GM12874 (cell line): ENCODE measurements at regions not wholly inside any gene's neighbourhood (a gene's known extent, or its start where the extent isn't known, plus 50 kb on each side); places are given as distances from the start of the nearest gene placed in this dataset.

Experiments used
- CTCF ChIP-seq: IDR thresholded peaks from 2 replicates; pipeline ENCODE4 v1.5.1; 2011; ENCODE audit warnings: low read depth, mild to moderate bottlenecking, control low read depth, low read length, moderate library complexity; ENCODE audit not compliant: insufficient read depth

- no peak for TF ChIP-seq CTCF
Observed at GRCh38 chr3:494190-494589, 297.6 kb downstream of the CHL1 start.

GRCh38 chr3:498487-498886, 301.9 kb downstream of the CHL1 start:
- TF ChIP-seq CTCF, result no peak

DNA sequence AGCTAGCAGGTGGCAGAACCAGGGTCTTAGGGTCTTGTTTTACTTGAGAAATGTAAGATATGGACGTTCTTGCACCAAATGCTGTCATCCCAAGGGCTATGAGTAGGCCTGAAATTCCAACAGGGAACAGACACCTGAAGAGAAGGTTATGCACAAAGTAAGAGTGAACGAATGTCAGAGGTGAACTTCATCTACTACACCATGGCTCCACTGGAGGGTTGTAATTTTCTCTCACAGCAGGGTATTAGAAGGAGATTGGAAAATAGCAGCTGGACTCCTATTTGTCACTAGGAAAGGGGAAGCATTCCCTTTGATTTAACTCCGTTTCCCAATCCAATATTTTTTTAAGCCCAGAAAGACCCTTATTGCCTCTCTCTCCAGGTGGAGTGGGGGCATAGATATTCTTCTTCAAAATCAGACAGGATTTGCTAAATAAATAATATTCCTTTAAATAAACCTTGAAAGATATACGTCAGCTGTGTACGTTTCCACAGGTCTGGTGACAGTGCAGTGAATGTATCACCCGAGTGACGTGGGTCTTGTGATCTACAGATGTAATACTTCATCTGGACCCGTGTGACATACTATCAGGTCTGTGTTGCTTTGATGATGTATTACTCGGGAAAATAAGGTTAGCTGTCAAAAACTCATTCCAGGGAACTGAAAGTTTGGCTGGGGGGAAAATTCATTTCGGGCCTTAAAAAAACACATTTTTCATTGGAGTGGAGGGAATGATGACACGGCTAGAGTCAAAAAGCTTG, 302.6 kb downstream of the CHL1 start:
- TF ChIP-seq CTCF, result no peak

- no peak for TF ChIP-seq CTCF
Observed at GRCh38 chr3:502486-502885, 305.9 kb downstream of the CHL1 start.

GRCh38 chr3:513301-513700, 316.7 kb downstream of the CHL1 start:
- no peak for TF ChIP-seq CTCF

DNA sequence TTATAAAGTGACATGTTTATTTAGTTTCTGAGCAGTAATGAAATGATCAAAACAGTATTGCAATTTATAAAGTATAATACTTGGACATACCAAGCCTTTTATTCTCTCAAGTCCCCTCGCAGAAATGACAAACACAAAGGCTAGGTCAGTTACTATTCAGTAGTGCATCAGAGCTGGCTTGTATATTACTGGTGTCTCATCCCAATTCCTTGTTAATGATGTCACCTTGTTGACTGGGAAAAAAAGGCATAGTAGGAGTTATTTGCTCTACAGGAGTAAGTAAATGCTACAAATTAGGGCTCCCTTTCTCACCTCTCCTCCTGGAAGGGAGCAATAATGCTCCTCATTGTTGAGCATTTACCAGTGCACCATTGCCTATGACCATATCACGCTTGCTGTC, 317.6 kb downstream of the CHL1 start:
- TF ChIP-seq CTCF, result no peak

DNA sequence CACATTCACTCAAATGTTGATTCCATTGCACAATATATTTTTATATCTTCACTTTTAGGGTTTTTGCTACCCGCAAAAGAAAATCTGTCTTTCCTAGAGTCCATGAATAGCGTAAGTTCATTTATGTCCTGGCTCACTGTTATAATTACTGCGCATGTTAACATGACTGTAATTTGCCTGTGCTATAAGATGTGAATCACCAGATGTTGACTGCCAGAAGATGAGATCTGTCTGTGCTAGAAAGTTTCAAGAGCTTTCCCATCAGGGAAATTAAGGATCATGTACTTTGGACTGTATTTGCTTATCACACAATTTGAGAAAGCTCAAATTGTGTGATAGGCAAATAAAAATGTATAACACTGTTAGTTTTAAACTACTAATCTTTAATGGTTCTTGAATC, 322.5 kb downstream of the CHL1 start:
- TF ChIP-seq CTCF, result no peak
